NCI-H345 (cell line): ENCODE measurements at regions not wholly inside any gene's neighbourhood (a gene's known extent, or its start where the extent isn't known, plus 50 kb on each side); places are given as distances from the start of the nearest gene placed in this dataset.
A peak's percentile ranks its signal among the peaks of the same experiment; 100 is the strongest.

Source experiments
- DNase-seq: peaks from one replicate; lab custom pipeline; 2025; lab: John Stamatoyannopoulos, UW

DNA sequence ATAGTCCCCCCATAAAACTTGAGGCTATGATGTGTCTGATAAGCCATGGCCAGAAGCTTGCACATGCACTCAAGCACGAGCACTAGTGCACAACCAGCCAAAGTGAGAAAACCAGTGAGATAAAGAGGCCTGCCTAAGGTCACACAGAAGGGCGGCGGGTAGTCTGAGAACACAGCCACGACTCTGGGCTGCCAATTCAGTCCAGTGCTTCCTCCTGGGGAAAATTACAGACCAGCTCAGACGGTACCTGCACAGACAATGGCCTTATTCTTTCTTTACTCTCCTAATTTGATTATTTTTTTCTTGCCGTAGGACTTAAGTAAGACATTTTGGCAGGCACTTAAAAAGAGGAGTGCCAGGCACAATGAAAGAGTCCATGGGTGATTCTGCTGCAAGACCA, 533.2 kb upstream of the FAT1 start:
- no peak for DNase-seq

- peak; percentile 22 for DNase-seq
Observed at GRCh38 chr4:187258651-187259401, 535.2 kb upstream of the FAT1 start.

- no peak for DNase-seq
Observed at GRCh38 chr4:187268940-187269339, 545.3 kb upstream of the FAT1 start.

DNA sequence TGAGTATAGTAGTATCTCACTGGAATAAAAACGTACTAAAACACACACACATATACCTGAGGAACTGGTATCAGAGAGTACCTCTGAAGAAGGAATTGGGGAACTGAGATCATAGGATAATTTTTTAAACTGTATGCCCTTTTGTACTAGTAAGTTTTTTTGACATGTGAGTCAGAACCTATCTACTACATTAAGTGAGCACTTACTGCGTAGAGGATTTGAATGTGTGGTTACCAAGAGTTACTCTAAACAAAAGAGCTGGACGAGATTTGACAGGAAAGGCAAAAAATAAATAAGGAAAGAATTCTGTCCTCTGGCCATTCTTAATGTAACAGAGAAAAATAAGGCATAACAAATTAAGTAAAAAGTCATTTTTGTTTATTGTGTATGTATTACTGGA, 546.5 kb upstream of the FAT1 start:
- DNase-seq, result no peak

DNA sequence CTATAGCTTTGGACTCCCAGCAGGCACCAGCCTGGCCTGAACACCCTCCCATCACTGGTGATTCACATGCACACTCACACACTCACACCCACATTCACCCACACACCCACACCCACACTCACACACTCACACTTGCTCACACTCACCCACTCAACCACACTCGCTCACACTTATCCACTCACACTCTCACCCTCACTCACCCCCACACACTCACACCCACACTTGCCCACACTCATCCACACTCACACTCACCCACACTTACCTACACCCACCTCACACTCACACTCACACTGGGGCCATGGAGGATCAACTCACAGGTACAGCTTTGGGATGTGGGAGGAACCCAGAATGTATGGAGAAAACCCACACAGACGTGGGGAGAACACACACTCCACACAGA, 548.2 kb upstream of the FAT1 start:
- DNase-seq, result no peak

DNA sequence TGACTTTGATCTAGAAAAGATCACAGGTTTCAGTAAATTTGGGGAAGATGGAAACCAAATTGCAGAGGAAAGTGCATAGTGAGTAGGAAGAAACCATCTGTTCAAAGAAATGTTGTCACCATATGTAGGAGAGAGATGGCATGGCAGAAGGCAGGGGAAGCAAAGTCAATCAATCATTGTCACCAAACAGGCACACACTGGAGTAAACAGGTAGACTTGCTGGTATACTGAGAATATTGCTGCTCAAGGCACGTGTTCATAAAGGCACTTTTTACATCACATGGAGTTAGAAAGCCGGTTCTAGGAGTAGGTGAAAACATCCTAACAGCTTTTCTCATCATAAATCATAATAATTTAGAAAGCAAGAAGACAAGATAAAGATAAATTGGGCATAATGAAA, 550.5 kb upstream of the FAT1 start:
- DNase-seq, result no peak

- no peak for DNase-seq
Observed at GRCh38 chr4:187276736-187277408, 553.2 kb upstream of the FAT1 start.

- DNase-seq, result peak; percentile 1
Observed at GRCh38 chr4:187283201-187283955, 559.7 kb upstream of the FAT1 start.

DNA sequence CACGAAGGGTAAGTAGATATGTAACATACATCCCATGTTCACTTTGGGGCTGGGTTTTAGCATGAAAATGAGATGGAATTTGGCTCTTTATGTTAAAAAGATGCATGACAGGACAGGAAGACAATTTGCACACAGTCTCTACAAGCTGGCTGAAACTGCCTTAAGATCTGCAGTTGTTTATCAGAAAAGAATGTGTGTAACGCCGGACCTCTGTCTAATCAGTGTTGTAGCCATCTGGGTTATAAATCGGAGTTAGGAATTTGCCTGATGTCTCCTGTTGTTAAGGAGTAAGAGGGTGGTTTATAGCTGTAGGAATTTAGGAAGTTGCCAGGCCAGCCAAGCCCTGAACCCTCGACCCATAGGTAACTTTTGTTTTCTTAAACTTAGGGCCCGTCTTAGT, 562.9 kb upstream of the FAT1 start:
- DNase-seq, result no peak

- no peak for DNase-seq
Observed at GRCh38 chr4:187289371-187289770, 565.7 kb upstream of the FAT1 start.

DNA sequence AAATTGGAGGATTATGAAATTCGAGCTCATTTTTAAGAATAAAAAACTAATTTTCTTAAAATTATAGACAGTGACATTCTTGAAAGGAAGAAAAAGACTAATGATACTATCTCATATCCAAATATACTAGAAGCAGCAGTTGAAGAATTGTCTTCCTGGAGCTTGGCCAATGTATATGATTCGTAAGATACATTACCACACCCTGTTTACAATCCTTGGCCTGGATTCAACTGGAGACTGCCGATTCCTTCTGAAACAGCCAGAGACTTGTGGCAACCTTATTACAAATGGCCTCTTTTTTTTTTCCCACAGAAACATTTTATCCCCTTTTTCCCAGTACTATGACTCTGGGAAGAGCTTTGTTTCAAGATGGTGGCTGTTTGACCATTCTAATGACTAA, 571.2 kb upstream of the FAT1 start:
- no peak for DNase-seq

DNA sequence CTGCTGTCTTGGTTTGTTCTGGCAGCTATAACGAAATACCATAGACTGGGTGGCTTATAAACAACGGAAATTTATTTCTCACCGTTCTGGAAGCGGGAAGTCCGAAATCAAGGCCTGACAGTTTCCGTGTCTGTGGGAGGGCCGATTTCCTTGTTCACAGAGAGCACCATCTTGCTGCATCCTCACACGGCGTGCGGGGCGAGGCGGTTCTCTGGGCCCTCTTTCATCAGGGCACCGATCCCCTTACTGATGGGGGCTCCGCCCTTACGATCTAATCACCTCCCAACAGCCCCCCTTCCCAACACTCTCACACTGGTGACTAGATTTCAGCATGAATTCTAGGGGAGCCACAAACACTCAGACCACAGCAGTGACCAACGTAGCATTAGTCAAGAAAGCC, 578.3 kb upstream of the FAT1 start:
- DNase-seq, result no peak

GRCh38 chr4:187302457-187303150, 578.9 kb upstream of the FAT1 start:
- no peak for DNase-seq

GRCh38 chr4:187304133-187304532, 580.5 kb upstream of the FAT1 start:
- peak; percentile 27 for DNase-seq

- DNase-seq, result no peak
Observed at GRCh38 chr4:187307131-187307530, 583.5 kb upstream of the FAT1 start.

DNA sequence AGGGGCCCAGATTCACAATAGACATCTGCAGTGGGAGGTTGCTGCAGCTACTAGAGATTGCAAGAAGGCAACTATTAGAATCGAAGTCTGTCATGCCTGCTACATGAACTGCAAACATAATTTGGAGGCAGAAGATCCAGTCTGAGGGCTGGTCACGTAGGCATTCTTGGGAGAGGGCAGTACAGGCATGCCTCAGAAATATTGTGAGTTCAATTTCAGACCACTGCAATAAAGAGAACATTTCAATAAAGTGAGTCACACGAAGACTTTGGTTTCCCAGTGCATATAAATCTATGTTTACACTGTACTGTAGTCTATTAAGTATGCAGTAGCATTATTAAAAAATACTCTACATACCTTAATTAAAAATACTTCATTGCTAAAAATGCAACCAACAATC, 585.8 kb upstream of the FAT1 start:
- no peak for DNase-seq

GRCh38 chr4:187312299-187312698, 588.6 kb upstream of the FAT1 start:
- DNase-seq, result no peak

DNA sequence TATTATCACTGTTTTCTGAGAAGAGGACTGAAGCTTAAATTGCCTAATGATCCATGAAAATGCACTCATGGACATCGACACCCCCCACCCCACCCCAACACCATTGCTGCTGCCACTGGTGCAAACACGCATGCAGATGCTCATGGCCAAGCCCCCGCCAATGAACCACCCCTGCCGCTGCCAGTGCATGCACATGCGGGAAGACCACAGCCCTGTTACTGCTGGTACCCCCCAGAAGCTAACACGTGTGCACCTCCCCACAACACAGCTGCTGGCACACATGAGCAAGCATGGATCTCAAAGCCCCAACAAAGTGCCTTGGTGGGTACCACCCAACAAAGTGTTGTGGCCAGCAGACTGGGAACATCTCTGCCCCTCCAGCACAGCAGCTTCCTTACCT, 594.1 kb upstream of the FAT1 start:
- DNase-seq, result no peak

DNA sequence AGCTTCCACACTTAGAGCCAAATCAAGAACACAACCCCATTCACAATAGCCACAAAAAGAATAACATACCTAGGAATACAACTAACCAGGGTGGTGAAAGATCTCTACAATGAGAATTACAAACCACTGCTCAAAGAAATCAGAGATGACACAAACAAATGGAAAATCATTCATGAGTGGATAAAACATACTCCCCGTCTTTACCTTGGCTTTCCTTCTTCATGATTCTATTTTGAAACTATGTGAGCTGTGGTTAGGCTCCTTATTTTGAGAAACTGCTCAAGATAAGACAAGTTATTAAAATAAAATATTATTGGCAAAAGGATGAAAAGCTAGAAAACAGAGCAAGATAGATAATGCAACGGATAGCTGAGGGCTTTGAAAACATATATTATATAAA, 598.1 kb upstream of the FAT1 start:
- no peak for DNase-seq

GRCh38 chr4:187332141-187332540, 608.5 kb upstream of the FAT1 start:
- DNase-seq, result no peak

DNA sequence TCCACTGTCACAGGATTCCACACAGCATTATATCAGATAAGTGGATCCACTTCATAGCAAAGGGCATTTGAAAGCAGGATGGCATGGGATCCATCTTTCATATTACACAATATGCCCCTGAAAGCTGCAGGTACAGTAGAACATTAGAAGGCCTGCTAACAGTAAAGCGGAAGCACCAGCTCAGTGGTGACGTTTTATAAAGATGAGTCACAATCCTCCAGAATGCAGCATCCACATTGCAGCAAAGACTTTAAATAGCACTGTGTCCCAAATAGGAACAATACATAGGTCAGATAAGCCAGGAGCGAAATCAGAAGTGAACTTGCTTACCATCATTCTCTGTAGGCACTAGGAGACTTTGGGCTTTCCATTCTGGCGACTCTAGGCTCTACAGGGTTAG, 609.5 kb upstream of the FAT1 start:
- no peak for DNase-seq

- no peak for DNase-seq
Observed at GRCh38 chr4:187335339-187335738, 611.7 kb upstream of the FAT1 start.

DNA sequence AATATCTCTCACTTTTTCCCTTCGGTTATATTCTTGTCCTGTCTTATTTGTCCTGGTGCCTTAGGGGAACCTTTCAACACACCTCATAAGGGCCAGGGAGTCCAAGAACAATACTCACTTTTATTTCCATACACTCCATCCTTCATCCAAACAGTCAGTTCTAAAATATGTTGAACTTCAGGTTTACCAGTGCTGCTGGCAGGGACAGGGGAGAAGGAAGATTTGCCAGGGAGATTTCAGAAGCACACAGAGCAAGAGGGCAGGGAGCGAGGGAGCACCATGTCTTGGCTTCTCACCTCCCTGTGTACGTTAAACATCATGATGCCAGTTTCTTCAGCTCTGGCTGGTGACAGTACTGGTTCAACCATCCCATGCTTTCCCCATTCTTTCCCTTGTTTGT, 631.1 kb upstream of the FAT1 start:
- DNase-seq, result no peak
